ENCODE measurements at regions not wholly inside any gene's neighbourhood (a gene's known extent, or its start where the extent isn't known, plus 50 kb on each side); places are given as distances from the start of the nearest gene placed in this dataset.

- Histone ChIP-seq H3K9me3 (no peaks in the 10 kb centered on the region), H3K4me1 (no peaks in the 10 kb centered on the region), H3K4me3 (ENCODE audit: low read depth, low read length) (no peak overlapping the region), H3K27me3 (no peaks in the 10 kb centered on the region), H3K36me3 (no peaks in the 10 kb centered on the region)
- TF ChIP-seq CTCF (IDR thresholded peaks at IDR 0.05; ENCODE audit: low read depth, low read length) = no peak
- no peak for DNase-seq
These were observed 483.5 kb upstream of the TNC start for GRCh38 chr9:115601434-115601833.

GRCh38 chr9:115604831-115605483, 487.0 kb upstream of the TNC start:
- TF ChIP-seq CTCF (IDR thresholded peaks at IDR 0.05; ENCODE audit: low read depth, low read length) = no peak
- DNase-seq = no peak
- Histone ChIP-seq H3K4me1 (no peaks in the 10 kb centered on the region), H3K9me3 (no peaks in the 10 kb centered on the region), H3K4me3 (ENCODE audit: low read depth, low read length) (no peak overlapping the region), H3K27me3 (no peaks in the 10 kb centered on the region), H3K36me3 (no peaks in the 10 kb centered on the region)

- H3K9me3 ChIP-seq = no peaks in the 10 kb centered on the region
- no peak for DNase-seq
- no peaks in the 10 kb centered on the region for H3K36me3 ChIP-seq
- no peak for TF ChIP-seq CTCF (IDR thresholded peaks at IDR 0.05; ENCODE audit: low read depth, low read length)
- H3K4me3 ChIP-seq (ENCODE audit: low read depth, low read length) = no peak overlapping the region
- no peaks in the 10 kb centered on the region for H3K27me3 ChIP-seq
- H3K4me1 ChIP-seq = no peaks in the 10 kb centered on the region
These were observed 488.9 kb upstream of the TNC start for GRCh38 chr9:115606838-115607237.

GRCh38 chr9:115614326-115614999, 496.5 kb upstream of the TNC start:
- Histone ChIP-seq H3K4me3 (ENCODE audit: low read depth, low read length) (no peak overlapping the region), H3K9me3 (no peaks in the 10 kb centered on the region), H3K36me3 (no peaks in the 10 kb centered on the region), H3K4me1 (no peaks in the 10 kb centered on the region), H3K27me3 (no peaks in the 10 kb centered on the region)
- TF ChIP-seq CTCF (IDR thresholded peaks at IDR 0.05; ENCODE audit: low read depth, low read length) = no peak
- DNase-seq = no peak

- DNase-seq = no peak
- H3K4me1 ChIP-seq = no peaks in the 10 kb centered on the region
- H3K9me3 ChIP-seq = no peaks in the 10 kb centered on the region
- H3K27me3 ChIP-seq = no peaks in the 10 kb centered on the region
- TF ChIP-seq CTCF (IDR thresholded peaks at IDR 0.05; ENCODE audit: low read depth, low read length) = no peak
- no peak overlapping the region for H3K4me3 ChIP-seq (ENCODE audit: low read depth, low read length)
- no peaks in the 10 kb centered on the region for H3K36me3 ChIP-seq
These were observed 497.0 kb upstream of the TNC start for GRCh38 chr9:115615000-115615401.
